ENCODE measurements at regions not wholly inside any gene's neighbourhood (a gene's known extent, or its start where the extent isn't known, plus 50 kb on each side); places are given as distances from the start of the nearest gene placed in this dataset.

DNA sequence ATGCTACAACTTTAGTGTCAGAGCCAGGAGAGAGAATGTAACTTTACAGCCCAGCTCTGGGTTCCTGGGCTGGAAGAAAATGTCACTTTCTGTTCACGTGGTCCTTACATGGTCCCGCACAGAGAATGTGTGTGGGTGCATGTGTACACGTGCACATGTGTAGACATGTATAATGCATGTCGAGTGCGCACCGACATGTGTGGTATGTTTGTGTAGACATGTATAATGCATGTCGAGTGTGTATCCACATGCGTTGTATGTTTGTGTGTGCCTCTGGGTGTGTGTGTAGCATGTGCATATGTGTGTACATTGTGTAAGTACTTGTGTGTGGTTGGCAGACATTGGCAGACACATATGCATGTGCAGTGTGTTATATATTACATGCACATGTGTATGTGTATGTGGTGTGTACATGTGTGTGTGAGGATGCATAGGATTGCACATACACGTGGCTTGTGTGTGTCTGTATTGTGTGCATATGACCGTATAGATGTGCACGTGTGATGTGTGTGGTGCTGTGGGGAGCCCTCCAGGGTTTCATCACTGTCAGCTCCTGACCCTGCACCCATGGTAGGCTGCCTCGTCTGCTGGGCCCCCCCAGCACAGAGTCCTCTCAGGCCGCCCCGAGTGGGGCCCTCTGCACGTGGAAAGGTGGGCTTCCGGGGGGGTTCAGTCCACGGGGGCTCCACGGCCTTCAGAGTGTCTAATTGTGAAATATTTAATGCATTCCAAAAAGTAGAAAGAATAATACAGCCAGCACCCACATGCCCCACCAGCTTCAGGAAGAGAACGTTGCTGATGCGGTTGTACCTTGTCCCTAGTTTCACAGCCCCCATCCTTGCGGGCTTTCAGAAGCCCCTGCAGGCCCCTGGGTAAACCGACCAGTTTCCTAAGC lies 214.2 kb upstream of the GSE1 start:
- H3K4me1 ChIP-seq (ENCODE audit: insufficient read depth, low read length) = peaks cover 42% of the 10 kb centered on the region
- H4K20me1 ChIP-seq (ENCODE audit: insufficient read depth, low read length) = peaks cover 20% of the 10 kb centered on the region
- no peak overlapping the region for H3K4me3 ChIP-seq (ENCODE audit: insufficient read depth, low read depth, low read length)
- H3K4me3 Mint-ChIP-seq (ENCODE audit: unreplicated experiment) = no peak overlapping the region
- H3K9me3 Mint-ChIP-seq (ENCODE audit: unreplicated experiment) = no peaks in the 10 kb centered on the region
- peaks cover 2% of the 10 kb centered on the region for H3K27me3 Mint-ChIP-seq (ENCODE audit: low read depth, unreplicated experiment)
- no peak overlapping the region for H3K27ac ChIP-seq (ENCODE audit: low read depth, low read length)
- no peak overlapping the region for H3K27ac Mint-ChIP-seq (ENCODE audit: unreplicated experiment)
- TF ChIP-seq EZH2 (IDR thresholded peaks at IDR 0.05; ENCODE audit: insufficient read depth, low read length) (no peak), CTCF (IDR thresholded peaks at IDR 0.05; ENCODE audit: insufficient read depth, low read depth, low read length) (no peak)
- no peak for FAIRE-seq
- peaks cover 3% of the 10 kb centered on the region for H3K9me3 ChIP-seq (ENCODE audit: insufficient read depth, low read depth, low read length)
- H3K27me3 ChIP-seq (ENCODE audit: insufficient read depth, low read length) = no peaks in the 10 kb centered on the region
- no peaks in the 10 kb centered on the region for H3K79me2 ChIP-seq (ENCODE audit: insufficient read depth, low read length)
- H3K4me1 Mint-ChIP-seq (ENCODE audit: low read depth, unreplicated experiment) = peaks cover 22% of the 10 kb centered on the region
- H2AFZ ChIP-seq (ENCODE audit: low read depth, low read length) = no peak overlapping the region
- no peak for DNase-seq (ENCODE audit: low read depth)
- H3K36me3 Mint-ChIP-seq (ENCODE audit: low read depth, unreplicated experiment) = no peaks in the 10 kb centered on the region
- H3K36me3 ChIP-seq (ENCODE audit: insufficient read depth, low read length) = no peaks in the 10 kb centered on the region
- no peak overlapping the region for H3K9ac ChIP-seq (ENCODE audit: low read length)
- H3K4me2 ChIP-seq (ENCODE audit: low read length) = no peak overlapping the region

DNA sequence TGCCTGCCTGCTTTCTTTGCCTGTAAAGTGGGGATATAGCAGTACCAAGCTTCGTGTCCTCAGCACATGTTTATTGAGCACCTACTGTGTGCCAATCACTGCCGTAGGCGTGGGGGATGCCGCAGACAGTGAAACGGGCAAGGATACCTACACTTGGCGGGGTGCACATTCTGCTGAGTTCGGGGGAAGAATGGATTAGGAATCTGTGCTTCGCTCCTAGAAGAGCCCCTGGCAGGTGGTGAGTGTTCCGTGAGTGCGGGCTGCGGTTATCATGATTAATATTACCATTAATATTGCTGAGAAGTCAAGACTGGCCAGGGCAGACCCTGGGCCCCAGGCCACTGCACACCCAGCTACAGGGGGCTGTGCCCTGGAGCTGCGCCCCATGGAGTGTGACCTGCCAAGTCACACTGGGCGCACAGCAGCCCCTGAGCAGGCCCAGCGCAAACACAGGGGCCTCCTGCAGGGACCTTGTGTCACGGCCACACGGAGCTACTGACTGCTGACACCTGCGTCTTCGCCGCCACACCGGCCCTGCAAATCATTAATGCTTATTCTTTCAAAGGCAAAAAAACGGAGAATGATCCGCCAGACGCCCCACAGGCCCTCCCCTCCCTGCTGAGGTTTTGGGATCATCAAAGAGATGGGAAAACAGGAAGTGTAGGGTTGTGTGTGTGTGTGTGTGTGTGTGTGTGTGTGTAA lies 213.4 kb upstream of the GSE1 start:
- Histone ChIP-seq H3K4me3 (ENCODE audit: insufficient read depth, low read depth, low read length) (no peak overlapping the region), H3K4me2 (ENCODE audit: low read length) (no peak overlapping the region), H3K4me1 (ENCODE audit: insufficient read depth, low read length) (peaks cover 39% of the 10 kb centered on the region), H3K79me2 (ENCODE audit: insufficient read depth, low read length) (no peaks in the 10 kb centered on the region), H3K9me3 (ENCODE audit: insufficient read depth, low read depth, low read length) (peaks cover 3% of the 10 kb centered on the region), H3K27me3 (ENCODE audit: insufficient read depth, low read length) (no peaks in the 10 kb centered on the region), H4K20me1 (ENCODE audit: insufficient read depth, low read length) (peaks cover 17% of the 10 kb centered on the region), H3K9ac (ENCODE audit: low read length) (no peak overlapping the region), H3K36me3 (ENCODE audit: insufficient read depth, low read length) (no peaks in the 10 kb centered on the region), H3K27ac (ENCODE audit: low read depth, low read length) (no peak overlapping the region), H2AFZ (ENCODE audit: low read depth, low read length) (no peak overlapping the region)
- no peaks in the 10 kb centered on the region for H3K36me3 Mint-ChIP-seq (ENCODE audit: low read depth, unreplicated experiment)
- no peak for FAIRE-seq
- no peaks in the 10 kb centered on the region for H3K9me3 Mint-ChIP-seq (ENCODE audit: unreplicated experiment)
- H3K4me3 Mint-ChIP-seq (ENCODE audit: unreplicated experiment) = no peak overlapping the region
- H3K4me1 Mint-ChIP-seq (ENCODE audit: low read depth, unreplicated experiment) = peaks cover 22% of the 10 kb centered on the region
- no peak overlapping the region for H3K27ac Mint-ChIP-seq (ENCODE audit: unreplicated experiment)
- TF ChIP-seq CTCF (IDR thresholded peaks at IDR 0.05; ENCODE audit: insufficient read depth, low read depth, low read length) = no peak
- no peak for TF ChIP-seq EZH2 (IDR thresholded peaks at IDR 0.05; ENCODE audit: insufficient read depth, low read length)
- no peak for DNase-seq (ENCODE audit: low read depth)
- peaks cover 2% of the 10 kb centered on the region for H3K27me3 Mint-ChIP-seq (ENCODE audit: low read depth, unreplicated experiment)
